DOHH2 (cell line): ENCODE measurements at regions not wholly inside any gene's neighbourhood (a gene's known extent, or its start where the extent isn't known, plus 50 kb on each side); places are given as distances from the start of the nearest gene placed in this dataset.

Source experiments
- EZH2phosphoT487 ChIP-seq: fragments of 200-600 bp; sonication (generic); IDR thresholded peaks from 2 replicates; pipeline ENCODE4 v1.6.1; 2017; ENCODE audit warnings: borderline replicate concordance, mild to moderate bottlenecking, antibody characterized with exemption, low read length, moderate library complexity, mixed read lengths
- TF ChIP-seq, protein P1 (sequence below): fragments of 200-600 bp; sonication (generic); IDR thresholded peaks from one replicate; pipeline ENCODE4 v1.5.1; 2014; ENCODE audit warnings: antibody characterized with exemption, mild to moderate bottlenecking, low read depth, low read length; ENCODE audit not compliant: poor library complexity, severe bottlenecking

DNA sequence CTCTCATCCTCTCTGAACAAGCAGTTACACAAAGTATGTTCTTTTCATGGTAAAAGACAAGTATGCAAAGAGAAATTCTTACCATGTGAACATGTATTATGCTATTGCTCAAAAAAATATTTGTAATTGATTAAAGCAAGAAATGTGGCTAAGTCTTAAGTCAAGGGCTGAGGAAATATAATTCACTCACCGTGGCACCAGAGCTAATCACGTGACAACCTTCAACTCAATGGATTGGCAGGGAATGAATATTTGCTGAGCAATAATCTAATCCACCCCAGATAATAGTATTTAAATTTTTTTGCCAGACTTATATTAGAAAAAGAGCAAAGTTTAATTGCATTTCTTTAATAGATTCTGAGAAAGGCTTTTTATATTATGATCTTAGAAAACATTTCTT is 310.2 kb downstream of the HS3ST1 start:
- TF ChIP-seq, protein P1, sequence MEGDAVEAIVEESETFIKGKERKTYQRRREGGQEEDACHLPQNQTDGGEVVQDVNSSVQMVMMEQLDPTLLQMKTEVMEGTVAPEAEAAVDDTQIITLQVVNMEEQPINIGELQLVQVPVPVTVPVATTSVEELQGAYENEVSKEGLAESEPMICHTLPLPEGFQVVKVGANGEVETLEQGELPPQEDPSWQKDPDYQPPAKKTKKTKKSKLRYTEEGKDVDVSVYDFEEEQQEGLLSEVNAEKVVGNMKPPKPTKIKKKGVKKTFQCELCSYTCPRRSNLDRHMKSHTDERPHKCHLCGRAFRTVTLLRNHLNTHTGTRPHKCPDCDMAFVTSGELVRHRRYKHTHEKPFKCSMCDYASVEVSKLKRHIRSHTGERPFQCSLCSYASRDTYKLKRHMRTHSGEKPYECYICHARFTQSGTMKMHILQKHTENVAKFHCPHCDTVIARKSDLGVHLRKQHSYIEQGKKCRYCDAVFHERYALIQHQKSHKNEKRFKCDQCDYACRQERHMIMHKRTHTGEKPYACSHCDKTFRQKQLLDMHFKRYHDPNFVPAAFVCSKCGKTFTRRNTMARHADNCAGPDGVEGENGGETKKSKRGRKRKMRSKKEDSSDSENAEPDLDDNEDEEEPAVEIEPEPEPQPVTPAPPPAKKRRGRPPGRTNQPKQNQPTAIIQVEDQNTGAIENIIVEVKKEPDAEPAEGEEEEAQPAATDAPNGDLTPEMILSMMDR = no peak
- no peak for TF ChIP-seq EZH2phosphoT487
